Endothelial cell of umbilical vein (primary cell): ENCODE measurements at regions not wholly inside any gene's neighbourhood (a gene's known extent, or its start where the extent isn't known, plus 50 kb on each side); places are given as distances from the start of the nearest gene placed in this dataset.

Experiments used
- BruUV-seq: library from RNA; stranded (reverse); fragments of 400-500 nt; replicated peaks from 2 replicates; lab custom pipeline; 2021; lab: Mats Ljungman, UMichigan
- CTCF ChIA-PET: fragments of 300-600, 350-600 bp; sonication (Branson Sonifier 250); formaldehyde crosslinking; loops from one replicate; lab custom pipeline; 2021; ENCODE audit warnings: antibody characterized with exemption, inconsistent platforms; lab: Charles Lee
- POLR2A ChIA-PET: fragments of 300-600, 350-600 bp; sonication (Branson Sonifier 250); formaldehyde crosslinking; loops from one replicate; lab custom pipeline; 2021; ENCODE audit warnings: antibody characterized with exemption, inconsistent platforms; lab: Charles Lee
- DNase-seq: peaks from one replicate; pipeline ENCODE4 v3.0.0-alpha.2; 2011; ENCODE audit warnings: low read depth, low spot score
- FAIRE-seq: peaks from 2 replicates; lab custom pipeline; 2011; peaks lifted over from hg19 to GRCh38; lab: Jason Lieb, UNC
- H2AFZ ChIP-seq: 2 replicates; pipeline ENCODE4 v1.6.0; 2012; ENCODE audit warnings: low read depth, low read length, control low read depth, inconsistent platforms
- H3K27ac ChIP-seq: 2 replicates; pipeline ENCODE4 v1.5.1; 2011; ENCODE audit warnings: low read depth, mild to moderate bottlenecking, control low read depth, low read length, moderate library complexity; ENCODE audit not compliant: insufficient read depth
- H3K27me3 ChIP-seq, 2 experiments: 2 replicates each; pipeline versions ENCODE4 v1.6.0 to v1.6.1; 2011; ENCODE audit warnings: low read length in 2 of 2, mixed read lengths in 1 of 2; ENCODE audit not compliant: control insufficient read depth in 2 of 2, insufficient read depth in 2 of 2
- H3K36me3 ChIP-seq, 2 experiments: 2 replicates in 1 of 2; 3 replicates in 1 of 2; pipeline ENCODE4 v1.5.1; 2011; ENCODE audit warnings: low read length in 2 of 2, mild to moderate bottlenecking in 1 of 2, moderate library complexity in 1 of 2; ENCODE audit not compliant: control insufficient read depth in 2 of 2, insufficient read depth in 2 of 2; ENCODE audit errors: extremely low read depth in 1 of 2
- H3K4me1 ChIP-seq: 3 replicates; pipeline ENCODE4 v1.5.1; 2011; ENCODE audit warnings: mild to moderate bottlenecking, low read length; ENCODE audit not compliant: control insufficient read depth, insufficient read depth; ENCODE audit errors: extremely low read depth
- H3K4me2 ChIP-seq: 2 replicates; pipeline ENCODE4 v1.6.1; 2011; ENCODE audit warnings: low read length, control low read depth, mixed read lengths; ENCODE audit not compliant: insufficient read depth
- H3K4me3 ChIP-seq, 3 experiments: fragments of 200-600 bp in 1 of 3; sonication (generic), shearing (Covaris generic) in 1 of 3; replicated peaks in 1 of 3; 2 replicates each; pipeline ENCODE4 v1.5.1; 2011 to 2016; ENCODE audit warnings: control low read depth in 3 of 3, low read length in 3 of 3, mild to moderate bottlenecking in 2 of 3, inconsistent platforms in 1 of 3, low read depth in 1 of 3, moderate library complexity in 1 of 3; ENCODE audit not compliant: insufficient read depth in 1 of 3
- H3K79me2 ChIP-seq: 2 replicates; pipeline ENCODE4 v1.6.0; 2012; ENCODE audit warnings: low read length, inconsistent platforms; ENCODE audit not compliant: control insufficient read depth, insufficient read depth
- H3K9ac ChIP-seq: replicated peaks from 2 replicates; pipeline ENCODE3; 2011; ENCODE audit warnings: low read length, control low read depth; ENCODE audit not compliant: insufficient read depth; ENCODE audit errors: extremely low read depth
- H3K9me1 ChIP-seq: replicated peaks from 3 replicates; pipeline ENCODE4 v1.6.0; 2011; ENCODE audit warnings: mild to moderate bottlenecking, low read length; ENCODE audit not compliant: control insufficient read depth, insufficient read depth; ENCODE audit errors: extremely low read depth
- H3K9me3 ChIP-seq: replicated peaks from 2 replicates; pipeline ENCODE4 v1.5.1; 2012; ENCODE audit warnings: low read length, inconsistent platforms; ENCODE audit not compliant: control insufficient read depth, insufficient read depth
- H4K20me1 ChIP-seq: replicated peaks from 2 replicates; pipeline ENCODE3; 2011; ENCODE audit warnings: mild to moderate bottlenecking, low read length; ENCODE audit not compliant: control insufficient read depth, insufficient read depth; ENCODE audit errors: extremely low read depth
- CTCF ChIP-seq, 2 donors: IDR thresholded peaks; 1 replicate in 1 of 2; 2 replicates in 1 of 2; pipeline ENCODE4 v1.5.1; 2011; ENCODE audit warnings: low read length in 2 of 2, mild to moderate bottlenecking in 2 of 2, moderate library complexity in 2 of 2, control low read depth in 1 of 2, inconsistent platforms in 1 of 2, low read depth in 1 of 2; ENCODE audit not compliant: insufficient read depth in 1 of 2; ENCODE audit errors: extremely low read depth in 1 of 2
- EZH2 ChIP-seq: IDR thresholded peaks from 2 replicates; pipeline ENCODE4 v1.6.1; 2012; ENCODE audit warnings: borderline replicate concordance, low read depth, mild to moderate bottlenecking, moderate library complexity, low read length, inconsistent platforms; ENCODE audit not compliant: severe bottlenecking
- FOS ChIP-seq: IDR thresholded peaks from 2 replicates; pipeline ENCODE4 v1.6.1; 2011; ENCODE audit warnings: mild to moderate bottlenecking, low read length, moderate library complexity, borderline replicate concordance; ENCODE audit not compliant: insufficient read depth
- GATA2 ChIP-seq: IDR thresholded peaks from 2 replicates; pipeline ENCODE4 v1.7.0; 2011; ENCODE audit warnings: low read depth, mild to moderate bottlenecking, moderate library complexity, mixed read lengths, low read length; ENCODE audit not compliant: insufficient read length, insufficient read depth
- JUN ChIP-seq: IDR thresholded peaks from 2 replicates; pipeline ENCODE4 v1.6.1; 2011; ENCODE audit warnings: borderline replicate concordance, low read depth; ENCODE audit not compliant: insufficient read length, insufficient read depth
- MAX ChIP-seq: IDR thresholded peaks from 2 replicates; pipeline ENCODE4 v1.6.1; 2011; ENCODE audit not compliant: insufficient read depth, insufficient read length
- MYC ChIP-seq: IDR thresholded peaks from one replicate; pipeline ENCODE4 v1.6.1; 2011; ENCODE audit warnings: mild to moderate bottlenecking, low read depth, low read length
- POLR2A ChIP-seq: IDR thresholded peaks from 2 replicates; pipeline ENCODE4 v1.6.1; 2012; ENCODE audit warnings: low read depth, mild to moderate bottlenecking, control low read depth, low read length
- POLR2AphosphoS5 ChIP-seq: IDR thresholded peaks from 2 replicates; pipeline ENCODE4 v1.6.1; 2012; ENCODE audit warnings: low read depth, mild to moderate bottlenecking, control low read depth, low read length, moderate library complexity; ENCODE audit not compliant: insufficient read depth
- dilution Hi-C: fragments of 300-500 bp; cut with MboI; formaldehyde crosslinking; loops from one replicate; pipeline ENCODE4 v1.15.0; 2019; ENCODE audit warnings: low sequenced_read_pairs; ENCODE audit not compliant: extremely low pct_ligation_motif_present
- intact Hi-C: fragments of 100-400 bp; cut with micrococcal nuclease; formaldehyde crosslinking; loops from one replicate; pipeline ENCODE4 v1.10.0; 2022

- Histone ChIP-seq H3K27ac (no peak overlapping the region), H2AFZ (no peak overlapping the region), H3K4me1 (no peaks in the 10 kb centered on the region), H3K4me2 (no peak overlapping the region), H4K20me1 (no peaks in the 10 kb centered on the region), H3K27me3 (peaks cover 2 to 3% of the 10 kb centered on the region in 2 experiments), H3K9ac (no peak overlapping the region), H3K9me3 (no peaks in the 10 kb centered on the region), H3K36me3 (no peaks in the 10 kb centered on the region), H3K4me3 (no peak overlapping the region), H3K79me2 (no peaks in the 10 kb centered on the region), H3K9me1 (no peaks in the 10 kb centered on the region)
- ChIA-PET CTCF (no interaction called here), POLR2A (no interaction called here)
- BruUV-seq = no TSS peak
- FAIRE-seq = no peak
- TF ChIP-seq MYC (no peak), JUN (no peak), CTCF (IDR thresholded peaks at IDR 0.05; ENCODE audit: extremely low read depth in 1 of 2, insufficient read depth in 1 of 2, low read depth in 1 of 2, low read length in 2 of 2) (no peak), POLR2AphosphoS5 (no peak), GATA2 (no peak), FOS (no peak), EZH2 (no peak), MAX (no peak), POLR2A (no peak)
- dilution Hi-C loops (no loop called here), intact Hi-C loops (no loop called here)
- no peak for DNase-seq
These were observed 119.3 kb upstream of the SLC24A5 start for GRCh38 chr15:48001393-48002039.
